ENCODE measurements at regions not wholly inside any gene's neighbourhood (a gene's known extent, or its start where the extent isn't known, plus 50 kb on each side); places are given as distances from the start of the nearest gene placed in this dataset.
"Not testable (repeated sequence)": the region's sequence is repeated elsewhere in the genome, so short reads cannot be mapped to it uniquely, and the experiment has no call there.

DNA sequence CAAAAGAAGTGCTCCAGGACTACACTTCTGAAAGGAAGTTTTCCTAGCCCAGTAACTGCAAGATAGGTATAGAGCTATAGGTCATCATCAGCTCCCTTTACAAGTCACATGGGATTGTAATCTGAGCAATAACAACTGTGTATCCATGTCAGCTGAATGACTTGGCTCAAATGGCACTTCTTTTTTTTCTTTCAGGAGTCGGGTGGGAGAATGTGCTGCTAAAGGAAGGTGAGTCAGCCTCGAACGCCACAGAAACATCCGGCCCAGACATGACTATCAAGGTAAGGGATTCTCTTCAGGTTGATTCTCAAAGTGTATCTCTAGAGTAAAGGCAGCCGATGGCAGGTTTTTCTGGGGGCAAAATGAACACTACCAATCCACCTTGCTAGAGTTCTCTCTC, 192.2 kb downstream of the C9orf152 start:
- no peak overlapping the region for H3K27ac Mint-ChIP-seq
- DNase-seq (ENCODE audit: low spot score) (no peak), ATAC-seq (no peak)
- no peak for TF ChIP-seq NFATC4 (CRISPR knock-in tag; IDR thresholded peaks at IDR 0.05)
- no peak for TF ChIP-seq ARID4B (CRISPR knock-in tag; IDR thresholded peaks at IDR 0.05; ENCODE audit: borderline replicate concordance)
- no peak for TF ChIP-seq ZNF121 (CRISPR knock-in tag; IDR thresholded peaks at IDR 0.05)
- TF ChIP-seq, protein P1, sequence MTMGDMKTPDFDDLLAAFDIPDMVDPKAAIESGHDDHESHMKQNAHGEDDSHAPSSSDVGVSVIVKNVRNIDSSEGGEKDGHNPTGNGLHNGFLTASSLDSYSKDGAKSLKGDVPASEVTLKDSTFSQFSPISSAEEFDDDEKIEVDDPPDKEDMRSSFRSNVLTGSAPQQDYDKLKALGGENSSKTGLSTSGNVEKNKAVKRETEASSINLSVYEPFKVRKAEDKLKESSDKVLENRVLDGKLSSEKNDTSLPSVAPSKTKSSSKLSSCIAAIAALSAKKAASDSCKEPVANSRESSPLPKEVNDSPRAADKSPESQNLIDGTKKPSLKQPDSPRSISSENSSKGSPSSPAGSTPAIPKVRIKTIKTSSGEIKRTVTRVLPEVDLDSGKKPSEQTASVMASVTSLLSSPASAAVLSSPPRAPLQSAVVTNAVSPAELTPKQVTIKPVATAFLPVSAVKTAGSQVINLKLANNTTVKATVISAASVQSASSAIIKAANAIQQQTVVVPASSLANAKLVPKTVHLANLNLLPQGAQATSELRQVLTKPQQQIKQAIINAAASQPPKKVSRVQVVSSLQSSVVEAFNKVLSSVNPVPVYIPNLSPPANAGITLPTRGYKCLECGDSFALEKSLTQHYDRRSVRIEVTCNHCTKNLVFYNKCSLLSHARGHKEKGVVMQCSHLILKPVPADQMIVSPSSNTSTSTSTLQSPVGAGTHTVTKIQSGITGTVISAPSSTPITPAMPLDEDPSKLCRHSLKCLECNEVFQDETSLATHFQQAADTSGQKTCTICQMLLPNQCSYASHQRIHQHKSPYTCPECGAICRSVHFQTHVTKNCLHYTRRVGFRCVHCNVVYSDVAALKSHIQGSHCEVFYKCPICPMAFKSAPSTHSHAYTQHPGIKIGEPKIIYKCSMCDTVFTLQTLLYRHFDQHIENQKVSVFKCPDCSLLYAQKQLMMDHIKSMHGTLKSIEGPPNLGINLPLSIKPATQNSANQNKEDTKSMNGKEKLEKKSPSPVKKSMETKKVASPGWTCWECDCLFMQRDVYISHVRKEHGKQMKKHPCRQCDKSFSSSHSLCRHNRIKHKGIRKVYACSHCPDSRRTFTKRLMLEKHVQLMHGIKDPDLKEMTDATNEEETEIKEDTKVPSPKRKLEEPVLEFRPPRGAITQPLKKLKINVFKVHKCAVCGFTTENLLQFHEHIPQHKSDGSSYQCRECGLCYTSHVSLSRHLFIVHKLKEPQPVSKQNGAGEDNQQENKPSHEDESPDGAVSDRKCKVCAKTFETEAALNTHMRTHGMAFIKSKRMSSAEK (CRISPR knock-in tag; IDR thresholded peaks at IDR 0.05; ENCODE audit: borderline replicate concordance) = no peak
- no peak for TF ChIP-seq NR2C2 (CRISPR knock-in tag; IDR thresholded peaks at IDR 0.05)
- TF ChIP-seq, protein P2, sequence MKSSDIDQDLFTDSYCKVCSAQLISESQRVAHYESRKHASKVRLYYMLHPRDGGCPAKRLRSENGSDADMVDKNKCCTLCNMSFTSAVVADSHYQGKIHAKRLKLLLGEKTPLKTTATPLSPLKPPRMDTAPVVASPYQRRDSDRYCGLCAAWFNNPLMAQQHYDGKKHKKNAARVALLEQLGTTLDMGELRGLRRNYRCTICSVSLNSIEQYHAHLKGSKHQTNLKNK (CRISPR knock-in tag; IDR thresholded peaks at IDR 0.05) = no peak
- no peak for TF ChIP-seq SP1 (CRISPR knock-in tag; conservative IDR thresholded peaks at IDR 0.05)
- ChIA-PET CTCF (interaction anchor here (1.5 kb wide), 1 partner anchor 34 kb away, joined by 3 read pairs; no protein-coding TSS in a partner anchor), POLR2A (no interaction called here)
- H3K4me1 Mint-ChIP-seq = peaks cover 5% of the 10 kb centered on the region; the same call in 1 of the 2 replicates
- H3K27me3 Mint-ChIP-seq (ENCODE audit: low read depth) = no peaks in the 10 kb centered on the region
- H3K9me3 Mint-ChIP-seq = no peaks in the 10 kb centered on the region; the same call in 1 of the 2 replicates
- no peak overlapping the region for H3K4me3 Mint-ChIP-seq
- no peaks in the 10 kb centered on the region for H3K36me3 Mint-ChIP-seq

DNA sequence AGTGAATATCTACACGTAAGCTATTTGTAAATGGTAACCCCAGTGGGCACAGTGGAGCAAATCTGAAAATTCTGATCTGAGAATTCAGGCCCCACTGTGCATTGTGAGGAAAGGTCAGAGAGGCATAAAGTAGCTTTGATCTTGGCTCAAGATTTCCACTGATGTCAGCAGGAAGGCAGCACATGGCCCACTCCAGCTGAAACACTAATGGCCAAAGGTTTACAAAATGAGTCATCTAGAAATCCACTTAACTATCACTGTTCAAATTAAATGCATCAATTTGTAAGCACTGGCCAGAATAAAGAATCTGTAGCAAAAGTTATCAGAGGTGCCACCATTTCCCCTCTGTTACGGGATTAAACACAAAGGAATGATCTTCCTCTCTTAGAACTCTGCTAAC, 191.6 kb downstream of the C9orf152 start:
- ChIA-PET CTCF (interaction anchor here (1.5 kb wide), 1 partner anchor 33 kb away, joined by 3 read pairs; no protein-coding TSS in a partner anchor), POLR2A (no interaction called here)
- H3K27ac Mint-ChIP-seq = no peak overlapping the region

DNA sequence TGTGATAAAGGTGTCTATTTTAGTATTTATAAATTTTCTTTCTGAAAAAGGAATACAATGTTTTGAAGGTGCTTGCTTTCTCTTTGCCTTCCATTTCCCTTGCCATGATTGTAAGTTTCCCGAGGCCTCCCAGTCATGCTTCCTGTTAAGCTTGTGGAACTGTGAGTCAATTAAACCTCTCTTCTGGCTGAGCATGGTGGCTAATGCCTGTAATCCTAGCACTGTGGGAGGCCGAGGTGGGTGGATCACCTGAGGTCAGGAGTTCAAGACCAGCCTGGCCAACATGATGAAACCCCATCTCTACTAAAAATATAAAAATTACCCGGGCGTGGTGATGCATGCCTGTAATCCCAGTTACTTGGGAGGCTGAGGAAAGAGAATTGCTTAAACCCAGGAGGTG, 187.7 kb downstream of the C9orf152 start:
- H3K4me1 Mint-ChIP-seq = not testable (repeated sequence)

More for the DNA sequence above, 191.6 kb downstream of the C9orf152 start:
- no peaks in the 10 kb centered on the region; the same call in 1 of the 2 replicates for H3K9me3 Mint-ChIP-seq
- ATAC-seq = no peak
- H3K4me1 Mint-ChIP-seq = peaks cover 5% of the 10 kb centered on the region; the same call in 1 of the 2 replicates
- no peak overlapping the region for H3K4me3 Mint-ChIP-seq
- DNase-seq (ENCODE audit: low spot score) = no peak
- TF ChIP-seq AR (CRISPR knock-in tag; IDR thresholded peaks at IDR 0.05) (no peak), IRF2 (CRISPR knock-in tag; IDR thresholded peaks at IDR 0.05; ENCODE audit: borderline replicate concordance, low read depth) (no peak), NR2C2 (CRISPR knock-in tag; IDR thresholded peaks at IDR 0.05) (no peak), ATF1 (CRISPR knock-in tag; IDR thresholded peaks at IDR 0.05) (no peak), JUN (CRISPR knock-in tag; IDR thresholded peaks at IDR 0.05) (no peak), ZNF423 (CRISPR knock-in tag; IDR thresholded peaks at IDR 0.05) (no peak), MYBL2 (CRISPR knock-in tag; IDR thresholded peaks at IDR 0.05) (no peak), NR1H2 (CRISPR knock-in tag; IDR thresholded peaks at IDR 0.05) (no peak), NR3C1 (CRISPR knock-in tag; conservative IDR thresholded peaks at IDR 0.05; ENCODE audit: low read depth) (no peak)
- H3K27me3 Mint-ChIP-seq (ENCODE audit: low read depth) = no peaks in the 10 kb centered on the region
- H3K36me3 Mint-ChIP-seq = no peaks in the 10 kb centered on the region

More for the DNA sequence above, 187.7 kb downstream of the C9orf152 start:
- H3K4me3 Mint-ChIP-seq; H3K36me3 Mint-ChIP-seq; ATAC-seq; H3K9me3 Mint-ChIP-seq; H3K27ac Mint-ChIP-seq; DNase-seq (ENCODE audit: low spot score); CTCF ChIA-PET; H3K27me3 Mint-ChIP-seq (ENCODE audit: low read depth); POLR2A ChIA-PET: not testable (repeated sequence)

All from WTC11 (cell line).